Natural killer cell (primary cell): ENCODE measurements at regions not wholly inside any gene's neighbourhood (a gene's known extent, or its start where the extent isn't known, plus 50 kb on each side); places are given as distances from the start of the nearest gene placed in this dataset.

Experiments
- ATAC-seq, 3 donors: fragments of 150-1000 bp in 2 of 3; fragments of 200-7000 bp in 1 of 3; cut with Tn5 transposase; 1 replicate in 1 of 3; 2 replicates in 2 of 3; pipeline ENCODE4 v1.10.0; 2021; ENCODE audit warnings: mild to moderate bottlenecking in 2 of 3, moderate library complexity in 2 of 3
- DNase-seq, 2 donors: peaks; one replicate each; pipeline versions ENCODE4 v3.0.0 to v3.0.0-alpha.2; 2013 to 2021; ENCODE audit warnings: mixed read lengths in 1 of 2
- H3K27ac ChIP-seq: one replicate; pipeline ENCODE4 v1.5.1; 2013; ENCODE audit warnings: mild to moderate bottlenecking, low read length
- H3K27me3 ChIP-seq: one replicate; pipeline ENCODE4 v1.6.1; 2013; ENCODE audit warnings: low read length; ENCODE audit not compliant: control insufficient read depth, insufficient read depth
- H3K36me3 ChIP-seq: one replicate; pipeline ENCODE4 v1.6.1; 2013; ENCODE audit warnings: low read length; ENCODE audit not compliant: control insufficient read depth, insufficient read depth
- H3K4me1 ChIP-seq: one replicate; pipeline ENCODE4 v1.6.1; 2013; ENCODE audit warnings: low read length; ENCODE audit not compliant: control insufficient read depth, insufficient read depth
- H3K4me3 ChIP-seq: one replicate; pipeline ENCODE4 v1.5.1; 2013; ENCODE audit warnings: low read length
- H3K9me3 ChIP-seq: one replicate; pipeline ENCODE4 v1.6.1; 2013; ENCODE audit warnings: low read length; ENCODE audit not compliant: control insufficient read depth, insufficient read depth
- H3K27ac Mint-ChIP-seq, 2 donors: one replicate each; pipeline ENCODE4 v1.8.0; 2022; ENCODE audit warnings: mild to moderate bottlenecking in 2 of 2, mixed read lengths in 2 of 2, moderate library complexity in 1 of 2
- H3K27me3 Mint-ChIP-seq, 2 donors: one replicate each; pipeline ENCODE4 v1.8.0; 2022; ENCODE audit warnings: low read depth in 2 of 2, mixed read lengths in 2 of 2
- H3K36me3 Mint-ChIP-seq: one replicate; pipeline ENCODE4 v1.8.0; 2022; ENCODE audit warnings: mixed read lengths
- H3K4me1 Mint-ChIP-seq, 2 donors: one replicate each; pipeline ENCODE4 v1.8.0; 2022; ENCODE audit warnings: mixed read lengths in 2 of 2
- H3K4me3 Mint-ChIP-seq: one replicate; pipeline ENCODE4 v1.8.0; 2022; ENCODE audit warnings: mild to moderate bottlenecking, moderate library complexity, mixed read lengths
- H3K9me3 Mint-ChIP-seq, 2 donors: one replicate each; pipeline ENCODE4 v1.8.0; 2022; ENCODE audit warnings: mixed read lengths in 2 of 2
- WGBS: methylation state at CpG from one replicate; pipeline ENCODE4 v1.1.7; 2013; ENCODE audit warnings: missing lambda C conversion rate; ENCODE audit not compliant: insufficient coverage; 5-methylcytosine and 5-hydroxymethylcytosine counted together
- intact Hi-C: fragments of 100-400 bp; cut with micrococcal nuclease; formaldehyde crosslinking; loops from one replicate; pipeline ENCODE4 v1.14.2; 2022
- TF ChIP-seq, protein P1 (sequence below): fragments of 200-600 bp; IDR thresholded peaks from one replicate; pipeline ENCODE4 v1.8.0; 2022; ENCODE audit warnings: antibody characterized with exemption

DNA sequence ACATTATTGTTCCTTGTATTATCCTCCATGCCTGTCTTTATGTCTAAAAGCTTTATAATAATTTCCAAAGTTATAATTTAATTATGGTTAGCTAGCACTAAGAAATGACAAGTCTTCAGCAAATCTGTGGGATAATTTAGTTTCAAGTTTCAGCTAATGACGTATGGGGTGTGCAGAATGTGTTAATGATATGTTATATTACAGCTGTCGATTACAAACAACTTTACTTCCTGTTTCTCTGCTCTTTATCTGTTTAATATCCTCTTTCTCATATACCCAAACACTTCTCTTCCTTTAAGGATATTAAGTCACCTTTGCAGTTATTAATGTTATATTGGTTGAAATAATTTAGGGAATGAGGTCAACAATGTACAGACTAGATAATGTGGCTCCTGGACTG lies 161.8 kb downstream of the CASP12 start:
- H3K4me1 Mint-ChIP-seq = peaks cover 18 to 20% of the 10 kb centered on the region in 2 donors
- TF ChIP-seq, protein P1, sequence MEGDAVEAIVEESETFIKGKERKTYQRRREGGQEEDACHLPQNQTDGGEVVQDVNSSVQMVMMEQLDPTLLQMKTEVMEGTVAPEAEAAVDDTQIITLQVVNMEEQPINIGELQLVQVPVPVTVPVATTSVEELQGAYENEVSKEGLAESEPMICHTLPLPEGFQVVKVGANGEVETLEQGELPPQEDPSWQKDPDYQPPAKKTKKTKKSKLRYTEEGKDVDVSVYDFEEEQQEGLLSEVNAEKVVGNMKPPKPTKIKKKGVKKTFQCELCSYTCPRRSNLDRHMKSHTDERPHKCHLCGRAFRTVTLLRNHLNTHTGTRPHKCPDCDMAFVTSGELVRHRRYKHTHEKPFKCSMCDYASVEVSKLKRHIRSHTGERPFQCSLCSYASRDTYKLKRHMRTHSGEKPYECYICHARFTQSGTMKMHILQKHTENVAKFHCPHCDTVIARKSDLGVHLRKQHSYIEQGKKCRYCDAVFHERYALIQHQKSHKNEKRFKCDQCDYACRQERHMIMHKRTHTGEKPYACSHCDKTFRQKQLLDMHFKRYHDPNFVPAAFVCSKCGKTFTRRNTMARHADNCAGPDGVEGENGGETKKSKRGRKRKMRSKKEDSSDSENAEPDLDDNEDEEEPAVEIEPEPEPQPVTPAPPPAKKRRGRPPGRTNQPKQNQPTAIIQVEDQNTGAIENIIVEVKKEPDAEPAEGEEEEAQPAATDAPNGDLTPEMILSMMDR = no peak
- peaks cover 0 to 2% of the 10 kb centered on the region in 2 donors for H3K9me3 Mint-ChIP-seq
- no peak overlapping the region for H3K4me3 ChIP-seq
- H3K36me3 Mint-ChIP-seq = no peaks in the 10 kb centered on the region
- H3K4me3 Mint-ChIP-seq = no peak overlapping the region
- no peaks in the 10 kb centered on the region for H3K27me3 Mint-ChIP-seq
- no CpG with 5 or more reads among the region's 2 CpGs for WGBS
- H3K27ac Mint-ChIP-seq = peak overlapping the region; percentile 5 to 6
- no peaks in the 10 kb centered on the region for H3K4me1 ChIP-seq
- H3K27ac ChIP-seq = no peak overlapping the region
- intact Hi-C loops = no loop called here
- DNase-seq (peak in 1 of 2 donors; percentile 8), ATAC-seq (peak; percentile 62 to 85 (median 65))
- no peaks in the 10 kb centered on the region for H3K27me3 ChIP-seq
- no peaks in the 10 kb centered on the region for H3K36me3 ChIP-seq
- H3K9me3 ChIP-seq = no peaks in the 10 kb centered on the region

DNA sequence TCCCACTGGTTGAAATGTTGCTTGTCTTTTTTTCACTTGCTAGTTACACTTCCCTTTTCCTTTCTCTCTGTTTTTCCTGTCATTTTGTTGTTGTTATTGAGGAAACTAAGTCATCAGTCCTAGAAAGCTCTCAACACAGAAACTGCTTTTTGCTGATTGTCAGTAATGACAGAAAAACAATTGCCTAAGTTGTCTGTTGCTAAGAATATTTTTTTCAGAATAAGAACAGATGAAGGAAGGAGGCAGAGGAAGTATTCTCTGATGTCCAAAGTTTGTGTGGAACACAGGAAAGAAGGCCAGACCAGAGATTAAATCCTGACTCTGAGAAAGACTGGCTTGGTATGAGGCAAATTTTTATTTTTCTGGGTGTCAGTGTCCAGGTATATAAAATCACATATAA lies 163.3 kb downstream of the CASP12 start:
- H3K4me3 Mint-ChIP-seq = no peak overlapping the region
- Histone ChIP-seq H3K27ac (no peak overlapping the region), H3K36me3 (no peaks in the 10 kb centered on the region), H3K27me3 (no peaks in the 10 kb centered on the region), H3K9me3 (no peaks in the 10 kb centered on the region), H3K4me1 (no peaks in the 10 kb centered on the region), H3K4me3 (no peak overlapping the region)
- intact Hi-C loops = no loop called here
- TF ChIP-seq, protein P1 = no peak
- H3K9me3 Mint-ChIP-seq = peaks cover 0 to 2% of the 10 kb centered on the region in 2 donors
- ATAC-seq = no peak
- peaks cover 18 to 21% of the 10 kb centered on the region in 2 donors for H3K4me1 Mint-ChIP-seq
- H3K36me3 Mint-ChIP-seq = no peaks in the 10 kb centered on the region
- no peak for DNase-seq
- H3K27me3 Mint-ChIP-seq = no peaks in the 10 kb centered on the region
- no peak overlapping the region for H3K27ac Mint-ChIP-seq

DNA sequence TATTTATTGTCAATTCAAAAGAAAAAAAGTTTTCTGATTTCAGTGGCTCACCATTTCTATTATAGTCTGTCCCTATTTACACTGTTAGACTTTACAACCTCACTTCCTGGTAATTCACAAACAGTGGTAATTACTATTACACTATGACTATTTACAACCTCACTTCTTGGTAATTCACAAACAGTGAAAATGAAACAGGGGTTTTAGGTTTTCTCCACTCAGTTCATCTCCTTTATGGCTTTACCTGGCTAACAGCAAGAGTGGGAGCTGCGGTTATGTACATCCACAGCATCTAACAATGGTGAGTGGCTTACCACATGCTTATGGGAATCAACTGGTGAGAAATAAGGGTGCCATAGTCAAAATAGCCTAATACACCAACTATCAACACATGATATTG lies 166.4 kb downstream of the CASP12 start:
- H3K4me1 ChIP-seq = no peaks in the 10 kb centered on the region
- ATAC-seq (peak; percentile 15 to 54 (median 50)), DNase-seq (no peak)
- Mint-ChIP-seq H3K27ac (peak overlapping the region; percentile 65 to 66), H3K27me3 (no peaks in the 10 kb centered on the region), H3K4me1 (peaks cover 21 to 27% of the 10 kb centered on the region in 2 donors), H3K36me3 (no peaks in the 10 kb centered on the region), H3K9me3 (no peaks in the 10 kb centered on the region), H3K4me3 (no peak overlapping the region)
- H3K36me3 ChIP-seq = no peaks in the 10 kb centered on the region
- H3K27ac ChIP-seq = no peak overlapping the region
- H3K9me3 ChIP-seq = no peaks in the 10 kb centered on the region
- H3K4me3 ChIP-seq = no peak overlapping the region
- H3K27me3 ChIP-seq = no peaks in the 10 kb centered on the region
- WGBS = no CpG with 5 or more reads among the region's 1 CpG
- intact Hi-C loops = no loop called here
- TF ChIP-seq, protein P1 = no peak

DNA sequence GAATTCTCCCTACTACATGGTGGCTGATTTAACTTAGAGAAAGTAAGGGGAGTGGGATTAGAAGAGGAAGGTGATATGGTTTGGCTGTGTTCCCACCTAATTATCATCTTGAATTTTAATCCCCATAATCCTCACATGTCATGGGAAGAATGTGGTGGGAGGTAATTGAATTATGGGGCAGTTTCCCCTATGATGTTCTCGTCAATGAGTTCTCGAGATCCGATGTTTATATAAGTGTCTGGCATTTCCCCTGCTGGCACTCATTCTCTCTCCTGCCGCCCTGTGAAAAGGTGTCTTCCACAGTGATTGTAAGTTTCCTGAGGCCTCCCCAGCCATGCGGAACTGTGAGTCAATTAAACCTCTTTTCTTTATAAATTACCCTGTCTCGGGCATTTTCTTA lies 169.3 kb downstream of the CASP12 start:
- Histone ChIP-seq H3K9me3 (no peaks in the 10 kb centered on the region), H3K27me3 (no peaks in the 10 kb centered on the region), H3K36me3 (no peaks in the 10 kb centered on the region), H3K4me3 (no peak overlapping the region), H3K27ac (no peak overlapping the region), H3K4me1 (no peaks in the 10 kb centered on the region)
- ATAC-seq = no peak
- Mint-ChIP-seq H3K27ac (no peak overlapping the region), H3K27me3 (no peaks in the 10 kb centered on the region), H3K36me3 (no peaks in the 10 kb centered on the region), H3K4me1 (peaks cover 13 to 20% of the 10 kb centered on the region in 2 donors), H3K4me3 (no peak overlapping the region), H3K9me3 (no peaks in the 10 kb centered on the region)
- DNase-seq = no peak
- TF ChIP-seq, protein P1 = no peak
- intact Hi-C loops = no loop called here
- 97% methylated on average over 5 of the region's 6 CpGs for WGBS
